Hepatocyte (in vitro differentiated cells): ENCODE measurements at regions not wholly inside any gene's neighbourhood (a gene's known extent, or its start where the extent isn't known, plus 50 kb on each side); places are given as distances from the start of the nearest gene placed in this dataset.

Experiments used
- CTCF ChIP-seq: fragments of 200-600 bp; sonication (generic); IDR thresholded peaks from 2 replicates; pipeline ENCODE4 v1.5.1; 2016; ENCODE audit warnings: antibody characterized with exemption, mild to moderate bottlenecking; ENCODE audit not compliant: poor library complexity
- EZH2 ChIP-seq: fragments of 200-600 bp; sonication (generic); IDR thresholded peaks from 2 replicates; pipeline ENCODE4 v1.6.1; 2016; ENCODE audit warnings: antibody characterized with exemption, mild to moderate bottlenecking, borderline replicate concordance
- EZH2phosphoT487 ChIP-seq: fragments of 200-600 bp; sonication (generic); IDR thresholded peaks from one replicate; pipeline ENCODE4 v1.6.1; 2018; ENCODE audit warnings: antibody characterized with exemption, mild to moderate bottlenecking, low read depth, moderate library complexity; ENCODE audit not compliant: unreplicated experiment, severe bottlenecking

GRCh38 chr2:180349809-180350208 lies 342.7 kb upstream of the CWC22 start:
- TF ChIP-seq CTCF (no peak), EZH2 (no peak), EZH2phosphoT487 (no peak)
